ENCODE measurements at regions not wholly inside any gene's neighbourhood (a gene's known extent, or its start where the extent isn't known, plus 50 kb on each side); places are given as distances from the start of the nearest gene placed in this dataset.

- TF ChIP-seq CTCF (IDR thresholded peaks at IDR 0.05) (no peak), POLR2A (IDR thresholded peaks at IDR 0.05) (no peak), POLR2AphosphoS5 (IDR thresholded peaks at IDR 0.05) (no peak), EP300 (IDR thresholded peaks at IDR 0.05) (no peak)
These were observed 124.8 kb upstream of the CCNG1 start for GRCh38 chr5:163312598-163312997.
